ENCODE measurements at regions not wholly inside any gene's neighbourhood (a gene's known extent, or its start where the extent isn't known, plus 50 kb on each side); places are given as distances from the start of the nearest gene placed in this dataset.

DNA sequence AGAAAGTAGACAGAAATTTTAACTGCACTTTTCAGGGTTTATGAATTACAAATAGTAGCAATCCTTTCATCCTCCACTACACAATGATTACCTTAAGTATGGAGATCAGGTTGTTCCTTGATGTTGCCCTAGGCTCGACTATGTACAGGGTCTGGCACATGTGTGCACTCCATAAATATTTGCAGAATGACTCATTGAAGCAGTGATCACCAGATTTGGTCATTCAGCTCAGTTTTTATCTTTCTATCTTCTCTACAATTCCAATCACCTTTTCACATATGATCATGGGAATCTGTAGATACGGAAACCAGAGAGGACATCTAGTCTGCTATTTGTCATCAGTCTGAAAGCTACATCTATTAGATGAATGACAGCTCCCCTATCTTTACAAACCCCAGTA is 171.7 kb upstream of the HCCS start:
- TF ChIP-seq POLR2A (IDR thresholded peaks at IDR 0.05), result no peak
- TF ChIP-seq, protein P1, sequence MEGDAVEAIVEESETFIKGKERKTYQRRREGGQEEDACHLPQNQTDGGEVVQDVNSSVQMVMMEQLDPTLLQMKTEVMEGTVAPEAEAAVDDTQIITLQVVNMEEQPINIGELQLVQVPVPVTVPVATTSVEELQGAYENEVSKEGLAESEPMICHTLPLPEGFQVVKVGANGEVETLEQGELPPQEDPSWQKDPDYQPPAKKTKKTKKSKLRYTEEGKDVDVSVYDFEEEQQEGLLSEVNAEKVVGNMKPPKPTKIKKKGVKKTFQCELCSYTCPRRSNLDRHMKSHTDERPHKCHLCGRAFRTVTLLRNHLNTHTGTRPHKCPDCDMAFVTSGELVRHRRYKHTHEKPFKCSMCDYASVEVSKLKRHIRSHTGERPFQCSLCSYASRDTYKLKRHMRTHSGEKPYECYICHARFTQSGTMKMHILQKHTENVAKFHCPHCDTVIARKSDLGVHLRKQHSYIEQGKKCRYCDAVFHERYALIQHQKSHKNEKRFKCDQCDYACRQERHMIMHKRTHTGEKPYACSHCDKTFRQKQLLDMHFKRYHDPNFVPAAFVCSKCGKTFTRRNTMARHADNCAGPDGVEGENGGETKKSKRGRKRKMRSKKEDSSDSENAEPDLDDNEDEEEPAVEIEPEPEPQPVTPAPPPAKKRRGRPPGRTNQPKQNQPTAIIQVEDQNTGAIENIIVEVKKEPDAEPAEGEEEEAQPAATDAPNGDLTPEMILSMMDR (IDR thresholded peaks at IDR 0.05), result no peak
